ENCODE measurements at regions not wholly inside any gene's neighbourhood (a gene's known extent, or its start where the extent isn't known, plus 50 kb on each side); places are given as distances from the start of the nearest gene placed in this dataset.

GRCh38 chr12:24408305-24408704, 458.8 kb upstream of the SOX5 start:
- DNase-seq, result no peak

GRCh38 chr12:24407884-24408283, 458.4 kb upstream of the SOX5 start:
- no peak for DNase-seq

GRCh38 chr12:24404086-24404815, 454.8 kb upstream of the SOX5 start:
- no peak for DNase-seq

- DNase-seq, result no peak
Measured at GRCh38 chr12:24400533-24400932, 451.1 kb upstream of the SOX5 start.

GRCh38 chr12:24398605-24399004, 449.1 kb upstream of the SOX5 start:
- no peak for DNase-seq

GRCh38 chr12:24396224-24396623, 446.8 kb upstream of the SOX5 start:
- DNase-seq, result peak; percentile 47

- no peak for DNase-seq
Measured at GRCh38 chr12:24394246-24394645, 444.8 kb upstream of the SOX5 start.

GRCh38 chr12:24393071-24393470, 443.6 kb upstream of the SOX5 start:
- DNase-seq, result no peak

GRCh38 chr12:24389394-24389793, 439.9 kb upstream of the SOX5 start:
- DNase-seq, result no peak

- DNase-seq, result no peak
Measured at GRCh38 chr12:24387381-24387780, 437.9 kb upstream of the SOX5 start.

- DNase-seq, result no peak
Measured at GRCh38 chr12:24386836-24387235, 437.4 kb upstream of the SOX5 start.

GRCh38 chr12:24381790-24382189, 432.3 kb upstream of the SOX5 start:
- DNase-seq, result no peak

GRCh38 chr12:24379861-24380521, 430.5 kb upstream of the SOX5 start:
- DNase-seq, result no peak

- no peak for DNase-seq
Measured at GRCh38 chr12:24379433-24379832, 430.0 kb upstream of the SOX5 start.

GRCh38 chr12:24378548-24379407, 429.3 kb upstream of the SOX5 start:
- no peak for DNase-seq

GRCh38 chr12:24374452-24374851, 425.0 kb upstream of the SOX5 start:
- no peak for DNase-seq

GRCh38 chr12:24373004-24373403, 423.5 kb upstream of the SOX5 start:
- no peak for DNase-seq

- no peak for DNase-seq
Measured at GRCh38 chr12:24366514-24366913, 417.0 kb upstream of the SOX5 start.

GRCh38 chr12:24364921-24365320, 415.5 kb upstream of the SOX5 start:
- no peak for DNase-seq

GRCh38 chr12:24363177-24363754, 413.8 kb upstream of the SOX5 start:
- no peak for DNase-seq

- no peak for DNase-seq
Measured at GRCh38 chr12:24361877-24362580, 412.6 kb upstream of the SOX5 start.

GRCh38 chr12:24360907-24361306, 411.4 kb upstream of the SOX5 start:
- DNase-seq, result no peak
